D721Med (cell line): ENCODE measurements at regions not wholly inside any gene's neighbourhood (a gene's known extent, or its start where the extent isn't known, plus 50 kb on each side); places are given as distances from the start of the nearest gene placed in this dataset.

ENCODE experiments used
- DNase-seq: peaks from one replicate; pipeline ENCODE4 v3.0.0; 2011; ENCODE audit warnings: low spot score; ENCODE audit not compliant: insufficient read length
- FAIRE-seq: peaks from 2 replicates; lab custom pipeline; 2011; peaks lifted over from hg19 to GRCh38; lab: Jason Lieb, UNC
- TF ChIP-seq, protein P1 (sequence below): IDR thresholded peaks from 2 replicates; pipeline ENCODE4 v1.5.1; 2012; ENCODE audit warnings: mild to moderate bottlenecking, control low read depth; ENCODE audit not compliant: insufficient read depth; ENCODE audit errors: missing control alignments

DNA sequence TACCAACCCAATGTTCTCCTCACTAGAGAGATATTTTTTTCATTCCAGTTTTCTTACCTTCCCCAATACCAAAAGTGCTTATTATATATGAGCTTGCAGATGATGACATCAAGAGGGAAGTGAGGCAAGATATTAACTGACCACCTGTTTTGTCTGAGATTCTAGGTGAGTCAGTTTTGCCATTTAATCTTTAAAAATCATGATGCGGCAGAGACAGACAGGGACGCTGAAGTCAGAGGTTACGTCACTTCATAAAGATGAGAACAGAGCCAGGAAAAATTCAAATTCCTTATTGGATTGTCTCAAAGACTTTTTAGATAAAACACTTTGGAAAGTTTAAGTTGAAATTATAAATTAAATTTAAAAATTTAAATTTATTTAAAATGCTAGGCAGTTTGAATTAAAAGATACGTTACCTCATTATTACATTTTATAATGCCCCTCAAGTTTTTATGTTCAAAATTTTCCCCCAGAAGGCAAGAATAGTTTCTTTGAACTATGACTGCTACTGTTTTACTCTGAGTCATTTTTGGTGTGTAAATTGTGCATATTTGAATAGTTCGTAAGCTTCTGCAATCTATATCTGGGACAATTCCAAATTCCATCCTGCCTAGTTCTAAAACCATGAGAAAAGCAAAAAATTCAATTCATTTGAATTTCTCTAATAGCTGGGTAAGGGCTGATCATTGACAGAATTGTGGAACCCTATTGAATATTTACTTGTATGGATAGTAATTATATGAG lies 839.6 kb upstream of the GOT2 start:
- FAIRE-seq (no peak), DNase-seq (no peak)
- TF ChIP-seq, protein P1, sequence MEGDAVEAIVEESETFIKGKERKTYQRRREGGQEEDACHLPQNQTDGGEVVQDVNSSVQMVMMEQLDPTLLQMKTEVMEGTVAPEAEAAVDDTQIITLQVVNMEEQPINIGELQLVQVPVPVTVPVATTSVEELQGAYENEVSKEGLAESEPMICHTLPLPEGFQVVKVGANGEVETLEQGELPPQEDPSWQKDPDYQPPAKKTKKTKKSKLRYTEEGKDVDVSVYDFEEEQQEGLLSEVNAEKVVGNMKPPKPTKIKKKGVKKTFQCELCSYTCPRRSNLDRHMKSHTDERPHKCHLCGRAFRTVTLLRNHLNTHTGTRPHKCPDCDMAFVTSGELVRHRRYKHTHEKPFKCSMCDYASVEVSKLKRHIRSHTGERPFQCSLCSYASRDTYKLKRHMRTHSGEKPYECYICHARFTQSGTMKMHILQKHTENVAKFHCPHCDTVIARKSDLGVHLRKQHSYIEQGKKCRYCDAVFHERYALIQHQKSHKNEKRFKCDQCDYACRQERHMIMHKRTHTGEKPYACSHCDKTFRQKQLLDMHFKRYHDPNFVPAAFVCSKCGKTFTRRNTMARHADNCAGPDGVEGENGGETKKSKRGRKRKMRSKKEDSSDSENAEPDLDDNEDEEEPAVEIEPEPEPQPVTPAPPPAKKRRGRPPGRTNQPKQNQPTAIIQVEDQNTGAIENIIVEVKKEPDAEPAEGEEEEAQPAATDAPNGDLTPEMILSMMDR: no peak

DNA sequence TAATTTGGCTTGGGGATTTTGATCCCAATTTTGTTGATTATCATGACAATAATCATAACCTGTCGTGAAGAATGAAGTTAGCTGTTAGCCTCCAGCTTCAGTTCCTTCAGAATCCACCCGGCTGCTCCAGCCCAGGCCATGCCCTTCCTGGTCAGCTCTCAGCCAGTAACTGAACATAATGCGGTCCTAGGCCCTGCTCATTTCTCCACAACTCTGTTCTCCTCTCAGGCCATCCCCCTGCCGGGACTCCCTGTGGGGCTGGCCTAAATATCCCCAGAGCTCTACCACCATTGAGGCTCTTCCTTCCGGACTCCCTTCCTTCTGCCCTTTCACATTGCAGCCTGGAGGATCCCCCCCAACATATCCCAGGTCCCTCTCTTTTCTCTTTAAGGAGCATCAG lies 833.4 kb upstream of the GOT2 start:
- TF ChIP-seq, protein P1: no peak
- no peak for FAIRE-seq
- DNase-seq: no peak

DNA sequence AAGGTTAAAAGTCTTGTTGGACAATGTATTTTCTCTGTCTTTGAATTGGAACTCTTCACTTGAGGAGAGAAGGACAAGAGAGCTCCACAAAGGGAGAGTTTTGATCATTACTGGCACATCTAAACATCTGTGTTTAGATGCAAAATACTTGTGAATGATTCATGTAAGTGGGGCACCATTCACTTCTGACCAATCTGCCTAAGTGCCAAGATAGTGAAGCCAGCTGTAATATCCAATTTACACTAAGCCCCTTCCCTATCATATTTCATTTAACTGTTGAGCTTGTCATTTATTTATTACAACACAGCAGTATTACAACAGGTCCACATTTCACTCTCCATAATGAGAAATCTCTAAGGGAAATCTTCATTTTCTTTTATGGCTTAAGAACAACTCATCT lies 832.3 kb upstream of the GOT2 start:
- FAIRE-seq (no peak), DNase-seq (no peak)
- TF ChIP-seq, protein P1: no peak

GRCh38 chr16:59558679-59559078 lies 824.6 kb upstream of the GOT2 start:
- DNase-seq (no peak), FAIRE-seq (no peak)
- TF ChIP-seq, protein P1: no peak

GRCh38 chr16:59552164-59552563 lies 818.0 kb upstream of the GOT2 start:
- TF ChIP-seq, protein P1: no peak
- FAIRE-seq (no peak), DNase-seq (no peak)

GRCh38 chr16:59545721-59546120 lies 811.6 kb upstream of the GOT2 start:
- FAIRE-seq (no peak), DNase-seq (no peak)
- TF ChIP-seq, protein P1: no peak

- FAIRE-seq: no peak
- TF ChIP-seq, protein P1: no peak
- no peak for DNase-seq
Observed at GRCh38 chr16:59543641-59544040, 809.5 kb upstream of the GOT2 start.
